HG03520 (cell line): ENCODE measurements at regions not wholly inside any gene's neighbourhood (a gene's known extent, or its start where the extent isn't known, plus 50 kb on each side); places are given as distances from the start of the nearest gene placed in this dataset.

Source experiments
- ATAC-seq: cut with Tn5 transposase; IDR thresholded peaks from one replicate; pipeline ENCODE4 v1.9.1; 2021; ENCODE audit warnings: mild to moderate bottlenecking, moderate library complexity; ENCODE audit not compliant: unreplicated experiment

DNA sequence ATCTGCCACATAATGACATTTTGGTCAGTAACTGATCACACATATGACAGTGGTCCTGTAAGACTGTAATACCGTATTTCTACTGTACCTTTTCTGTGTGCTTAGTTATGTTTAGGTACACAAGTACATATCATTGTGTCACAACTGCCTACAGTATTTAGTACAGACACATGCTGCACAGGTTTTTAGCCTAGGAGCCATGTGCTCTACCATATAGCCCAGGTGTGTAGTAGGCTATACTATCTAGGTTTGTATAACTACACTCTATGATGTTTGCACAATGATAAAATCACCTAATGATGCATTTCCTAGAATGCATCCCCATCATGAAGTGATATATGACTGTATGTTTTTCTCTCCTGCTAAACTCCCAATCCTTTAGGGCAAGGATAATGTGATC, 61.2 kb upstream of the MIR17HG start:
- no peak for ATAC-seq

- ATAC-seq = no peak
Observed at GRCh38 chr13:91291078-91291477, 56.4 kb upstream of the MIR17HG start.

- ATAC-seq = no peak
Observed at GRCh38 chr13:91292630-91293221, 54.8 kb upstream of the MIR17HG start.

DNA sequence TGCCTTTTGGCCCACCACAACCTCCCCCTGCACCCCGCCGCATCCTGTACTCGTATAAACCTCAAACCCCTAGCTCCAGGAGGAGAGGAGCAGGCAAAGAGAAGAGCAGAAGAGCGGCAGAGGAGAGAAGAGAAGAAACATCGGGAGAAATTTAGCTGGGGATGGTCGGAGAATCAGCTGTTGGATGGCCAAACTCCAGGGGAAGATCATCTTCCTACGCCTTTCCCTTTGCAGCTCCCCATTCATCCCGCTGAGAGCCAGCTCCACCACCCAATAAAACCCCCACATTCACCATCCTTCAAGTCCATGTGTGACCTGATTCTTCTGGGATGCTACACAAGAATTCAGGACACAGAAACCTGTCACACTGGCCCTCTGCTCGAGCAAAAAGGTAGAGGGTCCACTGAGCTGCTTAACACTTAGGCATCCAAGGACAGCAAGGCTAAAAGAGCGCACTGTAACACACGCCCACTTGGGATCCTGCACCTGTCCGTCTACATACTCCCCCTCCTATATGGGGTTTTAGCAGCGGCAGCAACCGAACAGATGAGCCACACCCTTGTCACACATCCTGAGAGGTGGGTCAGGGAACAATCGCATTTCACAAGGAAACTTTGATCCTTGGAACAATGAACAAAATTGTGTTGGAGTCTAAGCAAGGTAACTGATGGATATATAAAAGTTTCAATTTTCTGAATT, 51.6 kb upstream of the MIR17HG start:
- no peak for ATAC-seq

DNA sequence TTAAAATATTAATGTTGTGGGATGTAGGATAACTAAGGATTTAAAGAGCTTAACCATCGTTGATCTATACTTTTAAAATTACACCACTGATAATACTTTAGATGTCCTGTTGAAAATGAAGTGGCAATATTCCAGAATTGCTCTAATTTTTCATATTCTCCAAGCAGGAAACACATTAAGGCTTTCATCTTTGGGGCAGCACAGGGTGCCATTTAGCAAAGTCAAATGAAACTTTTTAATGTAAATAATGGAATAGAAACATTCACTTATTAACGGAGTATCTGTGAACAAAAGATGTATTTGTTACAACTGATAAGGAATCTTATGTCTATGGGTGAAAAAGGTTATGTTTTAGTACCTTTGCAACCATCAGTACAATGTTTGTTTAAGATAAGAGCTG, 50.0 kb upstream of the MIR17HG start:
- ATAC-seq = no peak
